ENCODE measurements at regions not wholly inside any gene's neighbourhood (a gene's known extent, or its start where the extent isn't known, plus 50 kb on each side); places are given as distances from the start of the nearest gene placed in this dataset.
A peak's percentile ranks its signal among the peaks of the same experiment; 100 is the strongest.
"Not testable (repeated sequence)": the region's sequence is repeated elsewhere in the genome, so short reads cannot be mapped to it uniquely, and the experiment has no call there.

- CTCF ChIA-PET; POLR2A ChIA-PET; H3K4me3 Mint-ChIP-seq; H3K27ac Mint-ChIP-seq; H3K36me3 Mint-ChIP-seq; H3K9me3 Mint-ChIP-seq; H3K27me3 Mint-ChIP-seq; intact Hi-C loops (cut with micrococcal nuclease): not testable (repeated sequence)
- peaks cover 21% of the 10 kb centered on the region for H3K4me1 Mint-ChIP-seq (ENCODE audit: low read depth)
- DNase-seq, result peak; percentile 30
Observed at GRCh38 chr3:197459571-197459970, 96.2 kb downstream of the BDH1 start.

- no peaks in the 10 kb centered on the region for H3K9me3 Mint-ChIP-seq
- DNase-seq, result no peak
- H3K27me3 Mint-ChIP-seq, result peaks cover 8% of the 10 kb centered on the region
- ChIA-PET CTCF (no interaction called here), POLR2A (no interaction called here)
- H3K4me1 Mint-ChIP-seq (ENCODE audit: low read depth), result peaks cover 21% of the 10 kb centered on the region
- no peaks in the 10 kb centered on the region for H3K36me3 Mint-ChIP-seq
- no peak overlapping the region for H3K4me3 Mint-ChIP-seq
- intact Hi-C loops (cut with micrococcal nuclease), result no loop called here
- H3K27ac Mint-ChIP-seq, result no peak overlapping the region
Observed at GRCh38 chr3:197458906-197459470, 96.8 kb downstream of the BDH1 start.

DNA sequence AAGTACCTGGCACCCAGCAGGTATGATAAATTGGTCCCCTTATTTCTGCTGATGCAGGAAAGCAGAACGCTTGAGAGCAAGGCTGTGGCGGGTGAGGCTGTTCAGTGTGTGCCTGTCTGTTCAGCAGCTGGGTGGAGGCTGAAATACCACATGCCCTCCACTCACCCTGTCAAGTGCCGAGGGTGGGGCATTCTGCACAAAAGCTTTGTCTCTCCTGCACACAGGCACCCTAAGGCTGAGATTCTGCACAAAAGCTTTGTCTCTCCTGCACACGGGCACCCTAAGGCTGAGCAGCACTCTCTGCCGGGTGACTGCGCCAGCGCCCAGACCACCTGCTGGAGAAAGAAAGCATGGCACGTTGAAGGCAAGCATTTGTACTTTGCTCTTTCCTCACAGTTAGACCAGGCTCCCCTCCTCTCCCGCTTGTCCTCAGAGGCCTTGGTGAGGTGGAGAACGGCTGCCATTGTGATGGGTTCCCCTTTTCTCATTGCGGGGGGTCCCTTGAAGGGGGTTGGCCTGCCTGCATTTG is 97.5 kb downstream of the BDH1 start:
- no peaks in the 10 kb centered on the region for H3K9me3 Mint-ChIP-seq
- CTCF ChIA-PET, result interaction anchor here (0.6 to 1.2 kb wide), 2 partner anchors 201 to 307 kb away, joined by 4 read pairs; no protein-coding TSS in a partner anchor
- peak; percentile 39 for DNase-seq
- H3K4me1 Mint-ChIP-seq (ENCODE audit: low read depth), result peaks cover 14% of the 10 kb centered on the region
- H3K36me3 Mint-ChIP-seq, result no peaks in the 10 kb centered on the region
- intact Hi-C loops (cut with micrococcal nuclease), result no loop called here
- H3K27ac Mint-ChIP-seq, result no peak overlapping the region
- peaks cover 8% of the 10 kb centered on the region for H3K27me3 Mint-ChIP-seq
- POLR2A ChIA-PET, result no interaction called here
- no peak overlapping the region for H3K4me3 Mint-ChIP-seq

GRCh38 chr3:197456261-197457091 is 99.3 kb downstream of the BDH1 start:
- H3K4me1 Mint-ChIP-seq (ENCODE audit: low read depth), result peaks cover 12% of the 10 kb centered on the region
- CTCF ChIA-PET, result interaction anchor here (0.7 kb wide), 1 partner anchor 199 kb away, joined by 3 read pairs; no protein-coding TSS in a partner anchor
- POLR2A ChIA-PET, result interaction anchor here (0.6 kb wide), 1 partner anchor 158 kb away, joined by 4 read pairs; the partner anchor contains the start of gene DLG1

GRCh38 chr3:197454841-197455240 is 100.9 kb downstream of the BDH1 start:
- DNase-seq, POLR2A ChIA-PET, H3K27me3 Mint-ChIP-seq, H3K9me3 Mint-ChIP-seq, H3K27ac Mint-ChIP-seq, H3K4me3 Mint-ChIP-seq, H3K36me3 Mint-ChIP-seq: not testable (repeated sequence)
- peaks cover 12% of the 10 kb centered on the region for H3K4me1 Mint-ChIP-seq (ENCODE audit: low read depth)
- CTCF ChIA-PET, result interaction anchor here (1.6 kb wide), 2 partner anchors 198 to 232 kb away, joined by 10 to 34 read pairs; no protein-coding TSS in a partner anchor
- intact Hi-C loops (cut with micrococcal nuclease), result loop anchor here (2.0 to 5.0 kb wide), 2 partner anchors 158 to 198 kb away; partner anchors contain the start of gene DLG1

More at GRCh38 chr3:197456261-197457091, 99.3 kb downstream of the BDH1 start:
- peaks cover 3% of the 10 kb centered on the region for H3K27me3 Mint-ChIP-seq
- DNase-seq, result peak; percentile 67
- H3K36me3 Mint-ChIP-seq, result no peaks in the 10 kb centered on the region
- H3K27ac Mint-ChIP-seq, result peak overlapping the region; percentile 83
- H3K9me3 Mint-ChIP-seq, result no peaks in the 10 kb centered on the region
- intact Hi-C loops (cut with micrococcal nuclease), result no loop called here
- peak overlapping the region; percentile 77 for H3K4me3 Mint-ChIP-seq

DNA sequence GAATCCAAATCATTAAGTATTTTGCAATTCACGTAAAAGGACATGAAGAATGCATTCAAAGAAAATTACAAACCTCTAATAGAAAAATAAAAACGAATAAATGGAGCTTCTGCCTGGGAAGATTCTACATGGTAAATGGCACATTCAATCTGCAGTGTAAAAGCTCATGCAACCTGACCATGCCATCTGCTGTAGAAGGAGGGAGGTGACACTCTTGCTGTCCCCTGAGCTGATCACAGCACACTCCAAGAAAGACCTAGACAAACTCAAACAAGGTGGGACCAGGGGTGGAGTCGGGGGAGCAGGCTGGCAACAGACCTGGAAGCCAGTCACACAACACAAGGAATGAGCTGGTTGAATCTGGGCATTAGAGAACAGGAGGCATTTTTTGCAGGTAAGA is 101.8 kb downstream of the BDH1 start:
- Mint-ChIP-seq H3K27me3 (peaks cover 3% of the 10 kb centered on the region), H3K36me3 (no peaks in the 10 kb centered on the region), H3K4me3 (no peak overlapping the region), H3K27ac (no peak overlapping the region), H3K9me3 (no peaks in the 10 kb centered on the region), H3K4me1 (ENCODE audit: low read depth) (peaks cover 12% of the 10 kb centered on the region)
- ChIA-PET CTCF (interaction anchor here (0.8 to 1.6 kb wide), 7 partner anchors 26 to 231 kb away, joined by 3 to 34 read pairs (median 4); no protein-coding TSS in a partner anchor), POLR2A (no interaction called here)
- DNase-seq, result peak; percentile 20
- intact Hi-C loops (cut with micrococcal nuclease), result loop anchor here (2.0 to 5.0 kb wide), 2 partner anchors 157 to 197 kb away; partner anchors contain the start of gene DLG1

- peaks cover 5% of the 10 kb centered on the region for H3K27me3 Mint-ChIP-seq
- no peak for DNase-seq
- CTCF ChIA-PET, result interaction anchor here (1.2 kb wide), 1 partner anchor 51 kb away, joined by 3 read pairs; no protein-coding TSS in a partner anchor
Observed at GRCh38 chr3:197450810-197451209, 105.0 kb downstream of the BDH1 start.

GRCh38 chr3:197450308-197450707 is 105.5 kb downstream of the BDH1 start:
- ChIA-PET POLR2A (no interaction called here), CTCF (no interaction called here)
- H3K4me1 Mint-ChIP-seq (ENCODE audit: low read depth), result no peaks in the 10 kb centered on the region
- no peaks in the 10 kb centered on the region for H3K36me3 Mint-ChIP-seq
- H3K4me3 Mint-ChIP-seq, result no peak overlapping the region
- H3K9me3 Mint-ChIP-seq, result no peaks in the 10 kb centered on the region
- intact Hi-C loops (cut with micrococcal nuclease), result loop anchor here (5.0 kb wide), 1 partner anchor 153 kb away; the partner anchor contains the start of gene DLG1
- peaks cover 2% of the 10 kb centered on the region for H3K27me3 Mint-ChIP-seq
- no peak for DNase-seq
- no peak overlapping the region for H3K27ac Mint-ChIP-seq

More at GRCh38 chr3:197450810-197451209, 105.0 kb downstream of the BDH1 start:
- no peak overlapping the region for H3K27ac Mint-ChIP-seq
- no peaks in the 10 kb centered on the region for H3K9me3 Mint-ChIP-seq
- H3K4me1 Mint-ChIP-seq (ENCODE audit: low read depth), result peaks cover 5% of the 10 kb centered on the region
- POLR2A ChIA-PET, result no interaction called here
- no peaks in the 10 kb centered on the region for H3K36me3 Mint-ChIP-seq
- intact Hi-C loops (cut with micrococcal nuclease), result loop anchor here (5.0 kb wide), 1 partner anchor 154 kb away; the partner anchor contains the start of gene DLG1
- H3K4me3 Mint-ChIP-seq, result no peak overlapping the region

- POLR2A ChIA-PET; H3K36me3 Mint-ChIP-seq; H3K27me3 Mint-ChIP-seq; intact Hi-C loops (cut with micrococcal nuclease); H3K9me3 Mint-ChIP-seq; DNase-seq; H3K4me1 Mint-ChIP-seq (ENCODE audit: low read depth); CTCF ChIA-PET; H3K4me3 Mint-ChIP-seq; H3K27ac Mint-ChIP-seq: not testable (repeated sequence)
Observed at GRCh38 chr3:197449181-197449580, 106.6 kb downstream of the BDH1 start.

DNA sequence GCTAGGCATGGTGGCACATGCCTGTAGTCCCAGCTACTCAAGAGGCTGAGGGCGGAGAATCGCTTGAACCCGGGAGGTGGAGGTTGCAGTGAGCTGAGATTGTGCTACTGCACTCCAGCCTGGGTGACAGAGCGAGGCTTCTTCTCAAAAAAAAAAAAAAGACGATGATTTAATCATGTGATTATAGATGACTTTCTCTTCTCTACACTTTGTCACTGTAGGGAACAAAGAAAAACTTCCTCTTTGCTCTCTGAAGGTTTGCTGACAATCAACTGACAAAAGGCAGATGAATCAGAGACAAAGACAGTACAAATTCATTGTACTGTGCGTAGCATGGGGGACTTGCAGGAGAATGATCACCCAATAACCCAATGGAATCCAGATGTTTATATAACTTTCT is 108.0 kb downstream of the BDH1 start:
- H3K4me1 Mint-ChIP-seq (ENCODE audit: low read depth); H3K4me3 Mint-ChIP-seq; DNase-seq; H3K36me3 Mint-ChIP-seq; H3K9me3 Mint-ChIP-seq; H3K27ac Mint-ChIP-seq; intact Hi-C loops (cut with micrococcal nuclease); POLR2A ChIA-PET: not testable (repeated sequence)
- H3K27me3 Mint-ChIP-seq, result peaks cover 14% of the 10 kb centered on the region
- CTCF ChIA-PET, result interaction anchor here (0.8 kb wide), 1 partner anchor 192 kb away, joined by 3 read pairs; no protein-coding TSS in a partner anchor

- no peak for DNase-seq
- H3K27ac Mint-ChIP-seq, result no peak overlapping the region
- no peaks in the 10 kb centered on the region for H3K36me3 Mint-ChIP-seq
- no peaks in the 10 kb centered on the region for H3K9me3 Mint-ChIP-seq
- H3K27me3 Mint-ChIP-seq, result peaks cover 14% of the 10 kb centered on the region
- CTCF ChIA-PET, result interaction anchor here (1.6 kb wide), 1 partner anchor 191 kb away, joined by 3 read pairs; no protein-coding TSS in a partner anchor
- no peak overlapping the region for H3K4me3 Mint-ChIP-seq
- POLR2A ChIA-PET, result no interaction called here
- intact Hi-C loops (cut with micrococcal nuclease), result no loop called here
- no peaks in the 10 kb centered on the region for H3K4me1 Mint-ChIP-seq (ENCODE audit: low read depth)
Observed at GRCh38 chr3:197447057-197447456, 108.7 kb downstream of the BDH1 start.

DNA sequence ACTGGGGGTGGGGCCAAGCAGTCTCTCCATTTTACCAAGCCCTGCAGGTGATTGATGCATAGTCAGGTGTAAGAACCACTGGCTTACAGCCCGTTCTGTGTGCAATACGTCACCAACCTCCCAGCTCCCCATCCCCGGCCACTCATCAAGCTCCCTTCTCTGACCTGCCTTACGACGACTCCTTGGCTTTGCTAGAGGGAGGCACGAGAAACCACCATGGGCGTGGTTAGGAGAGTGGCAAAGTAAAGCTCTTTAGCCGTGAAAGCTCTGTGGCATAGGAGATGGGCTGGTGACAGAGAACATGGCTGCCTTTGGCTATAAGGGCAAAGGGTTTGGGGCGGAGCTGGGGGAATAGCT is 109.1 kb downstream of the BDH1 start:
- Mint-ChIP-seq H3K36me3 (no peaks in the 10 kb centered on the region), H3K4me3 (no peak overlapping the region), H3K27me3 (peaks cover 14% of the 10 kb centered on the region), H3K9me3 (no peaks in the 10 kb centered on the region), H3K27ac (no peak overlapping the region), H3K4me1 (ENCODE audit: low read depth) (no peaks in the 10 kb centered on the region)
- ChIA-PET POLR2A (no interaction called here), CTCF (interaction anchor here (1.6 kb wide), 1 partner anchor 190 kb away, joined by 3 read pairs; no protein-coding TSS in a partner anchor)
- DNase-seq, result no peak
- intact Hi-C loops (cut with micrococcal nuclease), result no loop called here
